ENCODE measurements at regions not wholly inside any gene's neighbourhood (a gene's known extent, or its start where the extent isn't known, plus 50 kb on each side); places are given as distances from the start of the nearest gene placed in this dataset.

DNA sequence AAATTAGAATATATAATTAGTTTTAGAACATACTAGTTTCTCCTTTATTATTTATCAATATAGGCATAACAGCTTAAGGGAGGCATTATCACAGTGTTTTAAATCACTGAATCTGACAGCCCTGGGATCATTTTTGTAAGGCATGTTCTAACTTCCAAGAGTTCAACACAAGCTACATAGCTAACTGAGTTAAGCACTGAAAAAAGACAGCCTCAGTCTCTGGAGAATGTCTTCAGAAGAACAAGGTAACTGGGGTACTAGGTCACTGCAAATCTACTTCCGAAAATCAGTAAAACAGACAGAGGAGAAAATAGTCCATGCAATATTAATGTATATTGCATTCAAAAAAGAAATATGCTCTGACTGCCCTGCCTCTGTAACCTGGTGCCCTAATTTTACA is 502.1 kb downstream of the RFC3 start:
- no peak for DNase-seq (ENCODE audit: low spot score)

DNA sequence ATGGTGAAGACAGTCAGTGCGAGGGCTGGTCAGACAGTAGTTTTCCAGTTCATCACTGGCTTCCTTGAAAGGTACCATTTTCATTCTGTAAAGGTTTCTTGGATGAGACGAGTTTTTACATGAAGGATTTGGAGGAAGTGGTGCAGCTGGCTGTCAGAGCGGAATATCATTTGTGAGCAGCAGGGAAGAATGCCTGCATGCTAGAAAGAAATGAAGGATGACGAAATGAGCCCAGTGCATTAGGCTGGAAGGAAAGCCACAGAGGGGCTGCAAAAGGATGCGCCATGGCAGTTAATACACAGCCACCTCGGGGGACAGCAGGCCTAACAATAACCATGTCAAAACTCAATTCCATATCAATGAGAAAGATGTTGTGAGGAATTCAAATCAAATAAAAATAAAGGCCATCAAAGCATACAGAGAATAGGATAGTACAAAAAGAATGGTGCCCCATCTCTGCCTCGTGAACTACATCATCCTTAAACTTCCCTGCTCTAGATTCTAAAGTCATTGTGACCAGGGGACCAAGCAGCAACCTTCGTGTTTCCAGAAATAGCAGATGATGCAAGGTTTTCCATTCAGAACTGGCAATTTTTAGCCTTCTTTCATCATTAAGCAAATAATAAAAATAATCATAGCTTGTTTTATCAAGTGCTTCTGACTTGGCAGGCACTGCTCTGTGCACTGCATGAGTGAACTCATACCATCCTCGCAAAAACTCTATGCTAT is 504.2 kb downstream of the RFC3 start:
- DNase-seq (ENCODE audit: low spot score), result no peak

DNA sequence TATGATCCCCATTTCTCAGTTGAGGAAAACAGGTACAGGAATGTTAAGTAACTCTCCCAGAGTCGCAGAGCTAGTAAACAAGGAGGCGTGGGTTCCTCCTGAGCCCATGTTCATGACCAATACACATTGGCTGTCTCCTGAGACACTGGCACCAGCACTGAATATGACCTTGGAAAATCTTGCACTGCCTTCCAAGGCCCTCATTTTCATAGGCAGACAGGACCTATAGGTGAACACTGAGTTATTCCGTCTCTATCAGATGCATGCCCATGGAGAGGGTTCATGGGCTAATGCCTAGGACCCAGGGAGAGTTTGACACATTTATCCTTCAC is 504.8 kb downstream of the RFC3 start:
- DNase-seq (ENCODE audit: low spot score), result no peak

DNA sequence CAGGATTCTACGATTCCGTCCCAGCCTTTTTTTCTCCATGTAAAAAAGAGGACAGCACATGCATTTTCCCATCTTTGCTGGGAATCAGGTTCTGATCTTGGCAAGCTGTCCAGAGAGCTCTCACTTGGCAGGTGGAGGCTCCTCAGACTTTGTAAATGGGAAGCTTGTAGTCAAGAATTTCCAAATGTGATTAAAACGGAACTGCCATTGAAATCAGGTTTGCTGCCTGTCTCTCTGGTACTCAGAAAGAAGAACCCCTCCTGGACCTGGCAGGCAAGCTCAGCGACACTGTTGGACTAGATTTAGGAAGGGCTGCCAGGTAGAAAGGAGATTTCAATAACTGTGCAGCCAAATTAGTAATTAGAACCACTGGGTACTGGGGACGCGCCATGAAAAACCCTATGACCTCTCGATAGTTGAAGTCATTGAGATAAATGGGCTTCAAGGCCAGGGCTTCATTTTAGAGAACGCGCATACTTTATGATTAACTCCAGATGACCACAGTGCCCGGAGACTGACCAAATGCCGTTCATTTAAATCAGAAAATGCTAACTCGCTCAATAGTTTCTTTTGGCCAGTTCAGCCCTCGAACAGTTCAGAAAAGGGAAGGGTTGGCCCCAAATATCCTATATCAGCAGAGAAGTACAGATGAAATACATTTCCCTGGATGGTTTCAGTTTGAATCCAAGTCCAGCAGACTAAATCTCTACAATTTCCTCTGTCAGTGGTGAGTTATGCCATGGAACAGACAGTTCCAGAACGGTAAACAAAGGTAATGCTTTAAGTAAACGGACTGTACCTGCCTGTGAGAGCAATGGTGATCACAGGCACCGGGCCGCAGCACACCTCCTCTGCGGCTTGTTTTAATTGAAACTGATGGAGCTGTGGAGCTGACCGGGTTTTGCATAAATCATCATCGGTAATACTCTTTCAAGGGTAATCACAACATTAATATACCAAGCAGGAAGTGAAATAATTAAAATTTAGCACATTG is 517.4 kb downstream of the RFC3 start:
- no peak for DNase-seq (ENCODE audit: low spot score)

DNA sequence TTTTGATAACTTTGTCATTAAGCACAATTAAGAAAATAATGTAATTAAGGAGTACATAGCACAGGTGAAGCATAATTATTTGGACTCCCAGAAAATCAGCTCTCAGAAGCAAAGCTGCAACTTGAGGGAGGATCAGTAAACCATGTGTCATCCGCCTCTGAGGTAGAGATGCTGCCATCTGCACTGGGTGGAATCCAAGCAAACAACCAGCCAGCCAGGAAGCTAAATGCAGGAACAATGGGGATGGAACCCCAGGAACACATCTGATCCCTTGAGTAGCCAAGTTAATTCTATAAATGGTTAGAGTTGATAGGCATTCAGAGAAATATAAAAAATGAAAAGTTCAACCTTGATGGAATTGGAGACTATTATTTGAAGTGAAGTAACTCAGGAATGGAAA is 520.2 kb downstream of the RFC3 start:
- DNase-seq (ENCODE audit: low spot score), result no peak

DNA sequence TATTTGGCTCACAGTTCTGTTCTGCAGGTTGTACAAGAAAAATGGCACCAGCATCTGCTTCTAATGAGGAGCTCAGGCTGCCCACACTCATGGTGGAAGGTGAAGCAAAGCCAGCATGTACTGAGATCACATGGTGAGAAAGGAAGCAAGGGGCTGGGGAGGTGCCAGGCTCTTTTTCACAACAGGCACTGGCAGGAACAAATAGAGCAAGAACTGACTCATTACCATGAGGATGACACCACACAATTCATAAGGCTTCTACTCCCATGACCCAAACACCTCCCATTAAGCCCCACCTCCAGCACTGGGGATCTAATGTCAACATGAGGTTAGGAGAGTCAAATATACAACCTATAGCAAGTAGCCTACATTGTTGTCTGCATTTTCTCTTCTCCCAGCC is 522.6 kb downstream of the RFC3 start:
- no peak for DNase-seq (ENCODE audit: low spot score)

DNA sequence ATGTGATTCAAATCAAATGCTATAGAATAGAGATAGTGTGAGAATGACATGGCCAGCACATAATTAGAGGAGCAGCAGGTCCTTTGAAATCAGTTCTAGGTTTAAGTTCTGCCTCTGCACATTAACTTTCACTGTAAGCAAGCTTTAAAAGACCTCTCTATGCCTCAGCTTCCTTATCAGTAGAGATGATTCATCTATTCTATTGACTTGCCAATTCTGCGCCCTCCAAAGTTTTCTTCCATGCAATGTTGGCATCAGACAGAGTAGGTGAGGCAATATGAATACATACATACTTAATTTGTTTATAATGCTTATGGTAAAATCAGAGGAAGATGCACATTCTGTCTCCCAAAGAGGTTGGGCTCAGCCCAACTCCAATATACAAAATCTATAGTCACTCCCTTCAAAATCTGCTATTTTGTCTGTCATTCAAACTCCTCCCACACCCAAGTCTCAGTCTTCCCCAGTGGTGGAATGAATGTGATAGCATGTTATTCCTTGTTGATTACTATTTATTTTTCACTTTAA is 525.5 kb downstream of the RFC3 start:
- no peak for DNase-seq (ENCODE audit: low spot score)

DNA sequence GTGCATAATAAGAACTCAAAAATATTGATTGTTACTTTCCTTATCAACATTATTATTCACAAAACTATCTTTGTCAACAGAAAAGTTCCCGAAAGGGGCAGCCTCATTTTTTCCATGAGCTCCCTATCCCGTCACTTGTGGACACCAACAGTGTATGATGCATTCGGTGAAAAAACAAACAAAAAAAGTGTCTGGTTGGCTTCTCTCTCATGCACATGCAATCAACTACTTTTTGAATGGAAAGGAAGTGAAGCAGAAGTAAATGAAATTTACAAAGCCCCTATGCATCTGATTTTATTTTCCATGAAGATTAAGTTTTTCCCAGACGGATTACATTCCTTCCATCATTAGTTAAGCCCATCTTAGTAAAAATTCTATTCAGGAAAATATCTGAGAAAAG is 526.9 kb downstream of the RFC3 start:
- DNase-seq (ENCODE audit: low spot score), result no peak

DNA sequence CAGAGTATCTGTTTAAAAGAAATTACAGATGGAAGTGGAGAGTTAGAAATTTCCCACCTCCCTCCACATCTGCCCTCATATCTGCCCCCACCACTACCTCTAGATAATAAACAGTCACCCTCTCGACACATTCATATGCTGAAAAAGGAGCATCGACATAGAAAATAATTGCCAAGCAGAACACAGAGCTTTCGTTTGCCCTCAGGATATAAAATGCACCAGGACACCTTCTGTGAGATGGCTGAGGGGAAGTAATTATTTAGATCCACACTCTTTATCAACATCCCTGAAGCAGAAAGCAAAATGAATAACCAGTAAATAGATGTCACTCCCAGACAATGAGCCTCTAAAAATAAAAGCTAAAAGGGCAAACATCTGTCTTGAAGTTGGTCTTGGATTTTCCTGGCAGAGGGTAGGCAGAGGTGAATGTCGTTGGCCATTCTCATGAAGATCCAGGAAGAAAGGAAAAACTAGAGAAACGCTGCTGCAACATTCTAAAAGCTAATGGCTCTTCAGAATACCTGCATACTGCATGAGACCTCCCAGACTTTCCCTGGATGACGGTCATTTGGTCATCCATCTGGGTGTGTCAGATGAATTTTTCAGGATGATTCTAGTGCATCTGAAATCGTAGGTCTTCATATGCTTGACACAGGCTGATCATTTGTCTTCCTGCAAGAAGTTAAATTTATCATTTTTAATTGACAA is 527.5 kb downstream of the RFC3 start:
- no peak for DNase-seq (ENCODE audit: low spot score)

DNA sequence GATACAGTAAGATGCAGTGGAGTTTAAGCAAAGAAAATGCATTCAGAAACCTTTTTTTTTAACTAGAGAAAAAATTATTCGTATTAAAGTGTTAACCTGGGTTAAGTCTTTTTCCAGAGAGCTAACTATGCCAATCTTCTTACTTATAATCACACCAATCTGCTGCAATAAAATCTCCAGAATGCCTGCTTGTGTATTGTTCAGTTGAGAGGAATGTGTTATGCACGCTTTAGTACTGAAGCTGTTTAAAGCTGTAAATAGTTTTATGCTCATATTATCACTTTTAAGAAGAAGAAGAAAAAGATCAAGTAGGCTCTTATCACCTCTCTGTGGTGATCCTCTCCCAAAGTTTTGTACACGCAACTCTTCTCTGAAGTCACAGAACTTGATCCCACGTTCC is 528.7 kb downstream of the RFC3 start:
- DNase-seq (ENCODE audit: low spot score), result no peak

DNA sequence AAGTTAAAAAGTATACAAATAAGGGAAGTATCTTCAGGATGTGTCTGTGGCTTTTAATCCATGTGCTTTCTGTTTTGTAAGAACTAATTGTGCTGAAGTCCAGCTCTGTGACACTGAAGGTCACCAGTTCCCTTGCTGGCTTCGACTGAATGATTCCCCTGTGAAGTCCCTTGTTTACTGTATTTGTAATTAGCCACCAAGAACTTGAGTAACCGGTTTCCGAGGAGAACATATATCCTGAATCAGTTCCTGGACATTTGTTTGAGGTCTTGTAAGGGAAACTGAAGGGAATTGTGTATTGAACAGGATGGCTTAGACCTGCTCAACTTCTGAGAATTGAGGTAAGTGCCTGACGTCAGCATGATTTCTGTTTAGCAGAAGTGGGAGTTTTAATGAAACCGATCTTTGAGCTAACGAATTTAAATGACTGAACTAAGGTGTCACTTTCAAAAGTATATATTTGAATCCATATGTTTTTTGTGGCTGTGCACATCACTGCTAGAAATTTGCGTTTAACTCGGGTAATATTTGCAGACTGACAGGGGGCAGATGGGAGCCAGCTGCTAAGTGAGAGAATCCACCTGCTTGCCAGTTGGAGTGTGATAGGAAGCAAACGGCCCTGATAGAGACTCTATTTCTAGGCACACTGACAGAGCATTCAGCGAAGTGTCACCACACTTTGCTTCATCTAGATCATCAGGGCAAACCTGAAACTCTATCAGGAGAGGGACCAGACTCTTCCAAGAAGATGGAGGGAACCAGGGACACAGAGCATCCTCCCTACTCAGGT is 530.0 kb downstream of the RFC3 start:
- no peak for DNase-seq (ENCODE audit: low spot score)

DNA sequence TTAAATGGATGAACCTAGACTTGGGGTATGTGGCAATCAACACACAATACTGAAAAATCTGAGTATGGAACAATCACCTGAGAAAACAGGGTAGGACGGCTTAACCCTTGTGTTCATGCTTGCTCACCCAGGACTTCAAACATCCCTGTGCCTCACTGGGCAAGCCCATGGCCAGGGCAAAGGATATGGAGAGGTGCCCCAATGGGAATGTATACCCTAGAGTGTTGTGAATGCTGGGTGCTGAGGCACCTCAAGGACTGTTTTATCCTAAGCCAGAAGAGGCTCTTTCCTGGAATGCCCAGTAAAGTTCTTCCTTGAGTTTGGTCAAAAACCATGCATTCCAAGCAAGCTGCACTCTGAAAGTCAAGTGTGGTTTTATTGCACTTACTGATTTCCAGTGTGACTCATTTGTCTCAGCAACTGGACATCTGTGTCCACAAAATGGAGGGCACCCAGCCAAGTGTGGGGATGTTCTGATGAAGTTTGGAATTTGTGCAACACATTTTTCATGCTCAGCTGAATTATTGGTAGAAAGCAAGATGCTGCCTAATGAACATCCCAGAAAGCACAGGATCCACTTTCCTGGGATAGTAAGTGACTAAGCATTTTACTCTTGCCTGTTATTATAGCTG is 531.3 kb downstream of the RFC3 start:
- no peak for DNase-seq (ENCODE audit: low spot score)

DNA sequence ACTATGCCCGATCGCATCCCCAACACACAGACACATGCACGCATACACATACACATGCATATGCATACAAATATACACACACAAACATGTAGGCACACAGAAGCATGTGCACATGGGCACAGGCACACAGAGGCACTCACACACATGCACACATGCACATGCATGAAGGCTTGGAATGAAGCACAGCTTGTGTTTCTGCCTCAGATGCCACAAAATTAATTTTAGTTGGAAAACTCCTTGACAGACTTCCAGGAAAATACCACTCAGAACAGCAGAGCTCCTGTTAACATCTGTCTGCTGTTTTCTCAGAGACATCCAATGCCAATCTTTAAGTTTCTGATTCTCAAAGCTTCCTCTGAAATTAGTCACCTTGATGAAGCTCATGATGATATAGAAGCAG is 532.7 kb downstream of the RFC3 start:
- no peak for DNase-seq (ENCODE audit: low spot score)

DNA sequence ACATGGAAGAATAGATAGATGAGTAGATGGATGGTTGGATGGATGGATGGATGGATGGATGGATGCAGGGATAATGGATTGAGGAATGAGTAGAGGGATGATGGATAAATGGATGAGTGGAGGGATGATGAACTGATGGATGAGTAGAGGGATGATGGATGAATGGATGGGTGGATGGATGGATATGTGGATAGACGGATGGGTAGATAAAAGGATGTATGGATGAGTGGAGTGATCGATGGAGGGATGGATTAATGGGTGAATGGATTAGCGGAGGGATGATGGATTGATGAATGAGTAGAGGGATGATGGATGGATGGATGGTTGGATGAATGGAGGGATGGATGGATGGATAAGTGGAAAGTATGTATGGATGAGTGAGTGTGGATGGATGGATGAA is 533.2 kb downstream of the RFC3 start:
- no peak for DNase-seq (ENCODE audit: low spot score)

DNA sequence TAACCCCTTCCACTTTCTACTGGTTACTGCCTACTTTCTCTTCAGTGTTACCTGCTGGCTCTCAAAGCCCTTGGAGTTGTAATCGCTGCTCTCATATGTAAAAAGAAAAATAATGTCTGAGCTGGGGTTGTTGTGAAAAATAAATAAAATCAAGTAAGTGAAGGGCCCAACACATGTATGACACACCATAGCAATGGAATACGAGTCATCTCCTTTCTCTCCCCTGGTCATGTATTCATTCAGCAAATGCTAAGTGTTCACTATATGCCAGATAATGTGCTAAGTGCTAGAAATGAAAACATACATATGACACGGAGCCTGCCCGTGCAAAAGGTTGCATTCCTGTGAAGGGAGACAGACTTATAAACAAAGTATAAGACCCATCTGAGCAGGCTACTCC is 535.0 kb downstream of the RFC3 start:
- DNase-seq (ENCODE audit: low spot score), result no peak

DNA sequence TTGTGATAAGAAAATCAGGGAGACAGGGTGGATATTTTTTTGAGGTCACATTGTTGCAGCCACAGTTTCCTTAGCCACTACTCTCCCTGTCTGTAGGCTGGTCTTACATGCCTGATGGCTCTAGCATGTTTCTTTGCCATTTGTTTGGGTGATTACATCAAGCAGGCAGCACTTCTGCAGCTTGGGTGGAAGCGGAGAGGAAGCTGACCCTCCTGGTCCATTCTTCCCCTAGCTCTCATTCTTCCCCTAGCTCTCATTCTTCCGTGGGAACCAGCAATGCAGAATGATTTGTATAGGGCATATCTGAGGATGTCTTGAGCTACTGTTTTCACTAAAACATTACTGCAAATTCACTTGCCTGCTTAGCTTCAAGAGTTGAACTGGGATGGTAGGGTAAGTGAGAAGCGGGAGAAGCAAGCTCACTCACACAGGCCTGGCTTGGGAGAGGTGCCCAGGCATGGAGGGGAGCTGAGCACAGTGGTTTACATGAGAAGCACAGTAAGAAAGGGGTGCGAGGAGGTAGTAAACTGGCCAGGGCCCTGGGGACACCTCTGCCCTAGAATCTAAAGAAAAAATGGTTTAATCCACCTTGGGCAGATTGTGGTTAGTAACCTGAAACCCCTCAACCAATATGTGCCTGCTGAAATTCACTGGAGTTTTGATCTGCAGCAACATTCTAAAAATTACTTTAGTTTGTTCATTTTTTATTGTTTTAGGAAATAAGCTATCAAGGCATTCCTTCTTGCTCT is 538.9 kb downstream of the RFC3 start:
- no peak for DNase-seq (ENCODE audit: low spot score)

DNA sequence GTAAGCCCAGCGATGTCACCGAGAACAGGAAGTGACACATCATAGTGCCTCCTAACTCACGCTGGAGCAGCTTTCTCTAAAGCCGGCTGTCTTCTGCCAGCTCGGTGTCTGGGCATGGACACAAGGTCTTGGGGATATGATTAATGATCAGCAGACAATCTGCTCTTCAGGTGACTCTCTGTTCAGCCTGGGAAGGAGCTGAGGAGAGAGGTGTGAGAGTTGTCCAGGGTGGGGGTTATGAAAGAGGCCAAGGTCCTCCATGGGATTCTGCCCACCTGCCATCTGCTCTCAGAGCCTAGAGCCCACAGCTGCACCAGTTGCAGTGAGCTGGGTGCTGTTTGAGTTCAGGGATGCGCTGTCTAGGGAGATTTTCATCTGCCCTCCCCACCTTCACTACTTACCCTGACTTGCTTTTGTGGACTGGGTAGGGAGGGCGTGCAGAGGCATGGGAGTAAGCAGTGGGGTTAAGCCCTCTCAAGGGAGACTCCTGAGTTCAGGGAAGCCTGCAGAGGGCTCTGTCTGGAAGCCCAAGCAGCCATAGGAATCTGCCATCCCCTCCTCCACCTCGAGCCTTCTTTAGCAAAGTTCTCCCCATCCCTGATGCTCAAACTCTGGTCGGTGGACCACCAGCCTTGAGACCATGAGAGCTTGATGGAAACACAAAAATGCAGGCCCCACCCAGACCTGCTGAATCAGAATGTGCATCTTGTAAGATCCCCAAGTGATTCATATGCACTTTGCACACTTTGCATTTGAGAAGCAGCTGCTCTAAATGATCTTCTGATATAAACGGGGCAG is 539.7 kb downstream of the RFC3 start:
- no peak for DNase-seq (ENCODE audit: low spot score)

DNA sequence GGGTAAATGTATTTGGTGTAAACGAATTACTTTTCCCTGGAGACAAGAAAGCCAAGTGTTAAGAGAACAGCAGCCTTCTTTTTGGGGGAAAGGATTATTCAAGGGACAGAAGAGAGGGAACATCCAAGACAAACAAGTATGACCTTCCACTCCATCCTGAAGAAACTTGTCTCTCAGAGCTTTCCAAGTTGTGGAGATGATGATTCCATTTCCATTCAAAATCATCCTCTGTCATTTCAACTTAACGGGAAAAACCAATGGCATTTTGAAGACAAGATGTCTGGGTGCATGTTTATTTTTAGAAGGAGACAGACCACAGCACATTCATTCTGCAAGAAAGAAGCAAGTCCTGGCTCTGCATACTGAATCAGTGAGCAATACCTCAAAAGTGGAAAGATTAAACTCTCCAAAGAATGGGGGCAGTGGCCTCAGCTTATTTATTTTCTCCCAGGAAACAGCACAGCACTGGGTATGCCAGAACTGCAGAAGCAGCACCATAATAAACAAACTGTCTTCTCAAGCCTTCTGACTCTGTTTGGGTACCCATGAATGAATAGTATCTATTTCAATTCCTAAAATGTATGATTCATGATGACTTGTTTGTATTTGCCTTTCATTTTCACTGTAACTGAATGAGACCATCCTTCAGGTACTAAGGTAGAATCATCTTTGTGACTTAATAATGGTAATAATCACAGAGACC is 541.0 kb downstream of the RFC3 start:
- DNase-seq (ENCODE audit: low spot score), result no peak

DNA sequence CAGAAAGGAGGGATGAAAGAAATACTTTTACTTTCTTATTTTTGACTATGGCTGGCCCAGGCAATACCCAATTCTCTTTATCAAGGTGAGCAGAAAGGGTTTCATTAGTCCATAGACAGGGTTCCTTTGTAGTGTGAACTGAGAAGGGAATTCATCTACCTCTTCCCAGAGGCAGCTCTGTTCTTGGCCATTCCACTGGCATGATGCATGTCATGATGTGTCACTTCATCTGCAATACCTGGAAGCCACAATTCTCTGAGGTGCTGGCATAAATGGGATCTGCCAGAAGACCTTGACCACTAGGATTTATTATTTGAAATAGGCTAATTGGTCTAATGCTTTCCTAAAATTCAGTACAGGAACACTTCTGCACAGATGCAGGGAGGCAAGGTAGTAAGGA is 542.8 kb downstream of the RFC3 start:
- no peak for DNase-seq (ENCODE audit: low spot score)

Data from CD4-positive, alpha-beta T cell treated with Interleukin-6 at 100 ng/mL for 8 hours (primary cell).